GM19395 (cell line): ENCODE measurements at regions not wholly inside any gene's neighbourhood (a gene's known extent, or its start where the extent isn't known, plus 50 kb on each side); places are given as distances from the start of the nearest gene placed in this dataset.
"Not testable (repeated sequence)": the region's sequence is repeated elsewhere in the genome, so short reads cannot be mapped to it uniquely, and the experiment has no call there.

Experiments
- ATAC-seq: cut with Tn5 transposase; IDR thresholded peaks from one replicate; pipeline ENCODE4 v1.9.1; 2021; ENCODE audit warnings: mild to moderate bottlenecking, moderate library complexity; ENCODE audit not compliant: unreplicated experiment

DNA sequence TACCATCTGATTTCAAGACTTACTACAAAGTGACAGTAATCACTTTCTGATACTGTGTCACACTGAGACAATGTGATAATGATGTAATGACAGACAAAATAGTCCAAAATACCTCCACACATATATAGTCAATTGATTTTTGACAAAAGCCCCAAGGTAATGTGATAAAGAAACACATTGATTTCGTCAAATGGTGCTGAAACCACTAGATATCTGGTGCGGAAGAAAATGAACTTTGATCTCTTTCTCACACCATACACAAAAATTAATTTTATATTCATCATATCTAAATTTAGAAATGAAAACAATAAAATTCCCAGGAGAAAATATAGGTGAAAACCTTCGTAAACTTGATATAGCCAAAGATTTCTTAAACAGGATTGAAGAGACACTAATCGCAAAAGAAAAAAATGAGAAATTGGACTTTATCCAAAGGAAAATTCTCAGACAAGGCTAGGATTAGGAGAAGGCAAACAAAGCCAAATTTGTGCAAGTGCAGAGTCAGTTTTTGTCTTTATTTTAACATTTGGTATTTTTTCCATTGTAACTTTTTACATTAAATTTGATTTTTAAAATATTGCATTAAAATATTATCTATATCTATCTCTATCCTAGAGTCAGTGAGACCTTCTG lies 739.9 kb downstream of the DIAPH3 start:
- no peak for ATAC-seq

- ATAC-seq = no peak
These were observed 739.1 kb downstream of the DIAPH3 start for GRCh38 chr13:59424661-59425060.

DNA sequence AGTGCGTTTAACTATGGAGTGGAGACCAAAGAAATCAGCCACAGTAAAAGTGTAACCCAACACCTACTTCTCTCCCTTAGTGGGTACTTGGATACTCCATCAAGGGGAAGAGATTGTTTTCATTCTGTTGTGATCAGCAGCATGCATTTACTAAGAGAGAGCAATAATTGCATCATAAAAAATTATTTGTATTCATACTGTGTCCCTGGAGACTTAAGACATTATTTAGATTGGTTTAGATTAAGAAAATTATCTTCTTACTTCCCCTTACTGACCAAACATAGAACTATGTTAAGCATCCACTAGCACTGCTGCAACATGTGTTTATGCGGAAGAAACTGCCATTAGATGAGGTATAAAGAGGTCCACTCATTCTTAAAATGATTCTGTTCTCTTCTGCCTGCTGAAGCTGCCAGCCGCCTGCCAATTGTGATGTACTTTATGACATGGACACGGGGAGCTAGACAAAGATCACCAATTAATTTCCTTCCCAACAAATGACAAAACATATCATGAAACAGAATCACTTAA lies 738.5 kb downstream of the DIAPH3 start:
- no peak for ATAC-seq

- ATAC-seq = no peak
These were observed 728.7 kb downstream of the DIAPH3 start for GRCh38 chr13:59435024-59435423.

DNA sequence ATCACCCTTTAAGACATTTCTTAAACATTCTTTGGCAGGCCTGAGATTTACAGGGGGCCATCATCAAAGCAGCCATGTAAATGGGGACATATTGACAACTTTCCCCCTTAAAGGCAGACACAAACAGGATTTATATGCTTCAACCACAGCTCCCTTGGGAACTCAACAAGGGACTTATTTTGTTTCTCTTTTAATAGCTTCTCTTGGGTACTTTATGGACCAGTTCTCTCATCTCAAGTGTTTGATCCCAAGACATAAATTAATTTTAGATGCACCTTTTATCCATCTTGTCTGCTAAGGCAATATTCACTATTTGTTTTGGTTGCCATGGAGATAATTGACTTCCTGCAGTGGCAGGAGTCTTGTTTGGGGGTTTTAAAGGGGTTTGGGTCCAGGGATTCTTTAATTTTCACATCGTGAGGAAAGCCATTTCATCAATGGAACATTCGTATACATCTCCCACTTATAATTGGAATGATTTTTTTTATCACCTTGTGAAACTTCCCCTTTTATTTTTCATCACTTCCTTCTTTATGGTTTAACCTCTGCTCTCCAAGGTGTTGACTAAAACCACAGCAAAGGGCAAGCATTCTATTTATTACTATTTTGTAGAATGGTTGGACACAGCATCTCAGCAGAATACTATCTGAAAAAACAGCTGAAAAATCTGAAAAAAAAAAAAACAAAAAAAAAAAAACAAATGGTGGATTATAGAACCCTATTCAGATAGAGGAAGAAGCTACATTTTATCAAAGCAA lies 726.0 kb downstream of the DIAPH3 start:
- no peak for ATAC-seq

- ATAC-seq = no peak
These were observed 723.8 kb downstream of the DIAPH3 start for GRCh38 chr13:59439776-59440428.

DNA sequence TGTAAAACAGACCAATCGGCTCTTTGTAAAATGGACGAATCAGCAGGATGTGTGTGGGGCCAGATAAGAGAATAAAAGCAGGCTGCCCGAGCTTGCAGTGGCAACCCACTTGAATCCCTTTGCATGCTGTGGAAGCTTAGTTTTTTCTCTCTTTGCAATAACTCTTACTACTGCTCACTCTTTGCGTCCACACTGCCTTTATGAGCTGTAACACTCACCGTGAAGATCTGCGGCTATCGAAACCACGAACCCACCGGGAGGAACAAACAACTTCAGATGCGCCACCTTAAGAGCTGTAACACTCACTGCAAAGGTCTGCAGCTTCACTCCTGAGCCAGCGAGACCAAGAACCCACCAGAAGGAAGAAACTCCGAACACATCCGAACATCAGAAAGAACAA lies 722.7 kb downstream of the DIAPH3 start:
- ATAC-seq = not testable (repeated sequence)

DNA sequence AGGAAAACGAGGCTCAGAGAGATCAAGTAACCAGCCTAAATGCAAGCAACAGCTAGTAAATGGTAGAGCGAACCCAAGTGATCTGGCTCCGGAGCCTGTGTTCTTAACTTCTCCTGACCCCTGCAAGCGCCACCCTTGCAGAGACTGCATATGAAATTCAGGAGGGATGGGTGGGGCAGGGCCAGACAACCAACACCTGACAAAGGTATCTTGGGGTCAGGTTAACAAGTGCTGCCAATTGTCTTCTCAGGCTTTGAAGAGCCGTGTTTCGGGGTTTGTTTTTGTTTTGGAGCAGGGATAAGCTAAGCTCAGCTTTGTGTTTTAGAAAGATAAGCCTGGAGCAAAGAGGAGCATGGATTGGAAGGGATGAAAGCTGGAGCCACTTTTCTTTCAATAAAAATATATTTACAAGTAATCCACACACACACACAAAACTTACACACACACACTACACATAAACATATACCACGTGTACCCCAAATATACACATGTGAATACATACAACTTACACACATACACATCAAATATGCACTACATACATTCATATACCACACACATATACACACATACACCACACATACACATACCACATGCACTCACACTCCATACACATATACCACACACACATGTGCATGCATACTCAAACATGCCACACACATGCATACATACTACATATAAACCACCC lies 722.0 kb downstream of the DIAPH3 start:
- no peak for ATAC-seq

DNA sequence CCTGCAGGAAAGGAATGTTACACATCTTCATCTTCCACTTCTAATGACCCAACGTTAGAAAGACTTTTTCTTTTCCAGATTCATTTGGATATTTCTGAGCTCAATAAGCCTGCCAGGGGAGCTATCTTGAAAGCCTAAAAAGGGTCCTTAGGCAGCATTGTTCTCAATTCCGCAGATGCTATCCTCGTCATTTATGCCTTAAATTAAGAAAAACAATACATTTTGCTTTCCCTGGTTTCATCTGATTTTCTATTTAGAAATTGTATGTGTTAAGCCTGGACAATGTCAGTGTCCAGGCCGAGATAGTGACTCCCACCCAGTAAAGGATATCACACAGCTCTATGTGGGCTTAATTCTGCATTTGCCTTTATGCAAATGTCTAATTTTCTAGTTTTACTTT lies 721.3 kb downstream of the DIAPH3 start:
- no peak for ATAC-seq

DNA sequence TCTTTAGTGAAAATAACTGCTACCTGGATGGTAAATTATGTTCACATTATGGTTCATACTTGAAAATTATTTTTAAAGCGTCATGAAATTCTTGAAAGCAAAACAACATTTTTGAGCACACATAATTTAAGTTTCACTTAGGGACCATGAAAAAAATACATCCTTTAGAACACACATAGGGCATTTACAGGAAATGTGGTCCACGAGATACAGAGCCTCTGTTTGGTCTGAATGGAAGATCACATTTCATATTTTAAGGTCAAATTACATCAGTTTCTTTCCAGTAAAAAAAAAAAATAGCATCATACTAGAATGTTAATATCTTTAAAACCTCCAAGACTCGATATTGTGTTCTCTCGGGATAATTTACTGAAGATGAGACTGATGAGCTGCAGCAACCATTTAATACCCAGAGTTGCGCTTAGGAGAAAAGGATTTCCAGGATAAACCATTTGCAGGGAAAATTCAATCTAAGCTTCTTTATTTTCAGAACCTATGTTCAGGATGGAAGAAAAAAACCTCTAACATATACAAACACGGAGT lies 720.7 kb downstream of the DIAPH3 start:
- ATAC-seq = no peak

DNA sequence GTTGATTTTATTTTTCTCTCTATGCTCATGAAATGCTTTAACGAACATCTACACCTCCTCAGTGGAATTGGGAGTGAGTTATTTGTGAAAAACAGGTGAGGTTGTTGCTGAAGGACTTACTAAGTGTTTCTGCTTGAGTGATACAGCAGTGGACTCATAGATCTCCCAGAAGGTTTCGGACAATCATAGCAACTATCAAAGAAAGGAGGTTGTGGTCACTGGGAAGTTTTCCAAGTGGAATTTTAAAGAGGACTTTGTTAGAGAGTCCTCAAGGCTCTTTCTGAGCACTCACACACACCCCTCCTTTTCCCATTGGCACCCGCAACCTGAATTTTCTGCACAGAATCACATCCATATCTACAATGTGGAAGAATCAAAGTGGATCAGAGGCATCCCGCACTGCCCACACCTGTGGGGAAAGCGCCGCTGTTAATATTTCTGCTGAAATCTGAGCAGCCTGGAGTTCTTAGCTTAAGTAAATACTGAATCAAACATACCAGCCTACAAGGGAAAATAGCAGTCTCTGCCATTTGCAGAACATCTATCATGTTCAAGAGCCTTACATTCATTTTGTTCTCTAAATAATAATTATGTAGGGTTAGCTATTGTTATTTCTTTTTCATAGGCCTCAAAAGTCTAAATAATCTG lies 719.4 kb downstream of the DIAPH3 start:
- no peak for ATAC-seq

GRCh38 chr13:59445812-59446211 lies 717.9 kb downstream of the DIAPH3 start:
- ATAC-seq = no peak

DNA sequence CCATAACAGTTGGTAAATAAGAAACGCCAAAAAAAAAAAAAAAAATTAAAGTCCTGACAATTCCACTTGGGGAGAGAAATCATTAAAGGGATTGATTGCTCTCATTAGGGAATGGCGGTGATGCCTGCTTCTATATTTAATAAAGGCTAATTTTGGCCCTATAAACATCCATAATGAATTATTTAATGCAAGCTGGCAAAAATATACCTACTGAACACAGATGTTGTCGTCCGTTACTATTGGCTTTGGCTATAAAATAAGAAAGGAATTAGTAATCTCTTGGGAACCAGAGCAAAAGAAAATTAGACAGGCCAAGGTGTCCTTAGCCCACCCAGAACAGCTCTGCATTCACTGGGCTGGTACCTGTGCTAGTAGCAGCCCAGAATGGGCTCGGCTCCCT lies 717.3 kb downstream of the DIAPH3 start:
- no peak for ATAC-seq

GRCh38 chr13:59447031-59447430 lies 716.7 kb downstream of the DIAPH3 start:
- no peak for ATAC-seq

- no peak for ATAC-seq
These were observed 715.7 kb downstream of the DIAPH3 start for GRCh38 chr13:59447846-59448620.

GRCh38 chr13:59449750-59450149 lies 714.0 kb downstream of the DIAPH3 start:
- ATAC-seq = no peak

GRCh38 chr13:59450229-59450628 lies 713.5 kb downstream of the DIAPH3 start:
- no peak for ATAC-seq

GRCh38 chr13:59451236-59451635 lies 712.5 kb downstream of the DIAPH3 start:
- no peak for ATAC-seq

GRCh38 chr13:59452189-59452890 lies 711.4 kb downstream of the DIAPH3 start:
- no peak for ATAC-seq
